HUES6 (cell line): ENCODE measurements at regions not wholly inside any gene's neighbourhood (a gene's known extent, or its start where the extent isn't known, plus 50 kb on each side); places are given as distances from the start of the nearest gene placed in this dataset.

ENCODE experiments used
- H3K27ac ChIP-seq: 2 replicates; pipeline ENCODE4 v1.7.0; 2013; ENCODE audit warnings: low read depth, mild to moderate bottlenecking, low read length, inconsistent platforms
- H3K27me3 ChIP-seq: 2 replicates; pipeline ENCODE4 v1.6.1; 2013; ENCODE audit warnings: low read length; ENCODE audit not compliant: control insufficient read depth, insufficient read depth
- H3K36me3 ChIP-seq: 2 replicates; pipeline ENCODE4 v1.6.1; 2013; ENCODE audit warnings: low read length; ENCODE audit not compliant: control insufficient read depth, insufficient read depth
- H3K4me1 ChIP-seq: 2 replicates; pipeline ENCODE4 v1.6.1; 2013; ENCODE audit warnings: low read length; ENCODE audit not compliant: control insufficient read depth, insufficient read depth
- H3K4me3 ChIP-seq: 2 replicates; pipeline ENCODE4 v1.5.1; 2013; ENCODE audit warnings: low read depth, low read length
- H3K9ac ChIP-seq: one replicate; pipeline ENCODE4 v1.6.1; 2013; ENCODE audit warnings: mild to moderate bottlenecking, low read length
- H3K9me3 ChIP-seq: 2 replicates; pipeline ENCODE4 v1.6.1; 2013; ENCODE audit warnings: low read depth, low read length; ENCODE audit not compliant: control insufficient read depth, insufficient read depth

- Histone ChIP-seq H3K9ac (no peak overlapping the region), H3K9me3 (no peaks in the 10 kb centered on the region), H3K4me3 (no peak overlapping the region), H3K4me1 (no peaks in the 10 kb centered on the region), H3K27ac (no peak overlapping the region), H3K27me3 (no peaks in the 10 kb centered on the region), H3K36me3 (no peaks in the 10 kb centered on the region)
These were observed 639.3 kb upstream of the STEAP1 start for GRCh38 chr7:89514970-89515369.

- Histone ChIP-seq H3K27ac (no peak overlapping the region), H3K4me3 (no peak overlapping the region), H3K4me1 (no peaks in the 10 kb centered on the region), H3K27me3 (no peaks in the 10 kb centered on the region), H3K9ac (no peak overlapping the region), H3K36me3 (no peaks in the 10 kb centered on the region), H3K9me3 (no peaks in the 10 kb centered on the region)
These were observed 636.5 kb upstream of the STEAP1 start for GRCh38 chr7:89517815-89518214.

GRCh38 chr7:89549768-89550167 lies 604.5 kb upstream of the STEAP1 start:
- H3K36me3 ChIP-seq, result no peaks in the 10 kb centered on the region

GRCh38 chr7:89554209-89554608 lies 600.1 kb upstream of the STEAP1 start:
- no peaks in the 10 kb centered on the region for H3K9me3 ChIP-seq
- H3K4me1 ChIP-seq, result no peaks in the 10 kb centered on the region
- H3K9ac ChIP-seq, result no peak overlapping the region
- no peaks in the 10 kb centered on the region for H3K27me3 ChIP-seq
- H3K36me3 ChIP-seq, result no peaks in the 10 kb centered on the region
- H3K27ac ChIP-seq, result no peak overlapping the region
- no peak overlapping the region for H3K4me3 ChIP-seq

More at GRCh38 chr7:89549768-89550167, 604.5 kb upstream of the STEAP1 start:
- no peaks in the 10 kb centered on the region for H3K9me3 ChIP-seq
- no peak overlapping the region for H3K4me3 ChIP-seq
- no peaks in the 10 kb centered on the region for H3K4me1 ChIP-seq
- no peaks in the 10 kb centered on the region for H3K27me3 ChIP-seq
- no peak overlapping the region for H3K9ac ChIP-seq
- H3K27ac ChIP-seq, result no peak overlapping the region

- no peaks in the 10 kb centered on the region; the same call in 1 of the 2 replicates for H3K4me1 ChIP-seq
- H3K9ac ChIP-seq, result no peak overlapping the region
- H3K36me3 ChIP-seq, result no peaks in the 10 kb centered on the region
- H3K9me3 ChIP-seq, result no peaks in the 10 kb centered on the region
- no peak overlapping the region for H3K4me3 ChIP-seq
- no peak overlapping the region for H3K27ac ChIP-seq
- H3K27me3 ChIP-seq, result no peaks in the 10 kb centered on the region
These were observed 594.7 kb upstream of the STEAP1 start for GRCh38 chr7:89559596-89559995.

- H3K9me3 ChIP-seq, result no peaks in the 10 kb centered on the region
- H3K4me1 ChIP-seq, result no peaks in the 10 kb centered on the region; the same call in 1 of the 2 replicates
- no peak overlapping the region for H3K4me3 ChIP-seq
- no peaks in the 10 kb centered on the region for H3K27me3 ChIP-seq
- no peaks in the 10 kb centered on the region for H3K36me3 ChIP-seq
- no peak overlapping the region for H3K9ac ChIP-seq
- H3K27ac ChIP-seq, result no peak overlapping the region
These were observed 590.7 kb upstream of the STEAP1 start for GRCh38 chr7:89563597-89563996.

DNA sequence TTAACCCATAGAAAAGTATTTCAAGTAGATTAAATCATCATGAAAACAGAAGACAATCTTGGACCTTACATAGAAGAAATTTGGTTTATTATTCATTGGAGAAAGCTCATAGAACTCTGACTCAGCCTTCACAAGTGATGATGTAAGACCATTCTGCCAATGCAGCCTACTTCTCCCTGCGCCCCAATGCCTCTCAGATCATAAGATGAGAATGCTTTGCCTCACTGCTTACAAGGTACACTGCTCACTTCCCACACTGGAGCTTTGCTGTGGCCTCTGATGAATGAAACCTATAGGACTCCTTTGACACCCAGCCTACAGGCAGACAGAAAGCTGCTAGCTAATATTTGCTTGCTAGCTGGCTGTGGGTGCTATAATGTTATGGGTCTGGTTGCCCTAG lies 569.4 kb upstream of the STEAP1 start:
- H3K4me3 ChIP-seq, result no peak overlapping the region
- H3K27ac ChIP-seq, result no peak overlapping the region
- no peaks in the 10 kb centered on the region for H3K4me1 ChIP-seq
- no peaks in the 10 kb centered on the region for H3K27me3 ChIP-seq
- H3K9ac ChIP-seq, result no peak overlapping the region
- peaks cover 17% of the 10 kb centered on the region for H3K9me3 ChIP-seq
- no peaks in the 10 kb centered on the region for H3K36me3 ChIP-seq

DNA sequence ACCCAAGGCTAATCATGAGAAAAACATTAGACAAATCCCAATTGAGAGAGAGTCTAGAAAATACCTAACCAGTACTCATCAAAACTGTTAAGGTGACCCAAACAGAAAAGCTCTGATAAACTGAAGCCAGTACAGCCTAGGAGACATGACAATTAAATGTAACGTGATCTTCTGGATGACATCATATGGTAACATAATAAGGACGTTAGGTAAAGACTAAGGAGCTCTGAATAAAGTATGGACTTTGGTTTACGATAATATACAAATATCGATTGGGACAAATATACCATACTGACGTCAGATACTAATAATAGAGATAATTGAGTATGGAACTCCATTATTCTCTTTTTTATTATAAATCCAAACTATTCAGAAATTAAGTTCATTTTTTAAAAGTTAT lies 561.1 kb upstream of the STEAP1 start:
- Histone ChIP-seq H3K27me3 (no peaks in the 10 kb centered on the region), H3K9ac (no peak overlapping the region), H3K4me3 (no peak overlapping the region), H3K27ac (no peak overlapping the region), H3K9me3 (no peaks in the 10 kb centered on the region), H3K36me3 (no peaks in the 10 kb centered on the region), H3K4me1 (no peaks in the 10 kb centered on the region)

DNA sequence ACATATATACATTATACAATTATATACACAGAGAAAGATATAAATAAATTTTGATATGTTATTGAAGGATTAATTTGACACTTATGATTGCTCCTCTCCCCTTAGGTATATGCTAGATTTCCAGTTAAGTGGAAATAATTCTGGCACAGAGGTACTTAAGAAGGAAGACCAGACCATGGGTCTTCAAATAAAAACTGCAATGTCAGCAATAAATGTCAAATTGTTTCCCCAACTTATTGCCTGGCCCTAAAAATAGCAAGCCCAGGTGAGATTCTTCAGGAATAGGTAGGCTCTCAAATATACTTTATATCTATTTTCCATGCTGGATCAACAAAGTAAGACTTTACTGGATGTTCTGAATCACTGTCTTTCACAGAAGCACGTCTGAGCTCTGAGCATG lies 551.3 kb upstream of the STEAP1 start:
- Histone ChIP-seq H3K27me3 (no peaks in the 10 kb centered on the region), H3K36me3 (no peaks in the 10 kb centered on the region), H3K4me1 (no peaks in the 10 kb centered on the region), H3K9ac (no peak overlapping the region), H3K27ac (no peak overlapping the region), H3K9me3 (peaks cover 9% of the 10 kb centered on the region), H3K4me3 (no peak overlapping the region)

DNA sequence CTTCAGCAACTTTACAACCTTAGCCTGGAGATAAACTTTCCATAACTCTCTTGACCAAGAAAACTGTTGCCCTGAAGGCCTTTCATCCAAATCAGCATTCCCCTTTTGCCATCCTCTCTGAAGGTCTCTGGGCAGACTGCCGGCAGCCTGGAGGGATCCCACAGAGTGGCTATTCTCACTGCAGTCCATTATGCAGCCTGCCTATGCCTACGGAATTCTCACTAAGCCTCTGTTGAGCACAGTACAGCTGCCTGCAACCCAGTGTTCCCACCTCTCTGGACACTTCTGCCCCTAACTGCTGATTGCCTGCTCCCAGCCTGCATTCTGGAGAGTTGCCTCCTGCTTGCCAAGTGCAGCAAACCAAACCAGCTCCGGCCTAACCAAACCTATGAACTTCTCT lies 548.9 kb upstream of the STEAP1 start:
- Histone ChIP-seq H3K36me3 (no peaks in the 10 kb centered on the region), H3K9ac (no peak overlapping the region), H3K4me1 (no peaks in the 10 kb centered on the region), H3K9me3 (peaks cover 6% of the 10 kb centered on the region), H3K4me3 (no peak overlapping the region), H3K27me3 (no peaks in the 10 kb centered on the region), H3K27ac (no peak overlapping the region)

DNA sequence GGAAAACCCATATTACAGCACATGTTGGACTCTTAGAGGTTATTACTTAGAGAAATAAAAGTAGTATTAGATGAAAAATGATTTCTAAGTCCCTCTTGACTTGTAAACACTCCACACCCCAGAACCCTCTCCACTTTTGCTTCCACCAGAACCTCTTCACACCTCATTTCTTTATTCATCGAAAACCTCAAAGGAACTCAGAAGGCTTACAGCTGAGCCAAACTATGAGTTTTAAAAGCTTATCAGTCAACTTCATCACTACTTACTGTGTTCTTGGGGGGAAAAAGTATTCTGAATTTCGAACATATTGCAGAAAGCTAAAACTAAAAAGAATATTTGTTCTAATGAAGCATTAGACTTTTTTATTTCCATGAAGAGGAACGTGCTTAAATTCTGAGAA lies 547.8 kb upstream of the STEAP1 start:
- no peak overlapping the region for H3K27ac ChIP-seq
- H3K27me3 ChIP-seq, result no peaks in the 10 kb centered on the region
- H3K9me3 ChIP-seq, result no peaks in the 10 kb centered on the region
- no peaks in the 10 kb centered on the region for H3K36me3 ChIP-seq
- no peak overlapping the region for H3K4me3 ChIP-seq
- no peaks in the 10 kb centered on the region for H3K4me1 ChIP-seq
- no peak overlapping the region for H3K9ac ChIP-seq

- Histone ChIP-seq H3K36me3 (no peaks in the 10 kb centered on the region), H3K27me3 (no peaks in the 10 kb centered on the region), H3K4me1 (no peaks in the 10 kb centered on the region), H3K9me3 (no peaks in the 10 kb centered on the region), H3K27ac (no peak overlapping the region), H3K9ac (no peak overlapping the region), H3K4me3 (no peak overlapping the region)
These were observed 546.5 kb upstream of the STEAP1 start for GRCh38 chr7:89607792-89608191.
